Nephron progenitor cell (in vitro differentiated cells): ENCODE measurements at regions not wholly inside any gene's neighbourhood (a gene's known extent, or its start where the extent isn't known, plus 50 kb on each side); places are given as distances from the start of the nearest gene placed in this dataset.

Source experiments
- DNase-seq: peaks from one replicate; pipeline ENCODE4 v3.0.0; 2021
- H3K27ac Mint-ChIP-seq: 2 replicates; pipeline ENCODE4 v1.8.0; 2021; ENCODE audit warnings: mild to moderate bottlenecking, moderate library complexity, mixed read lengths
- H3K27me3 Mint-ChIP-seq: 2 replicates; pipeline ENCODE4 v1.8.0; 2021; ENCODE audit warnings: mild to moderate bottlenecking, low read depth, mixed read lengths; ENCODE audit not compliant: poor library complexity
- H3K36me3 Mint-ChIP-seq: 2 replicates; pipeline ENCODE4 v1.8.0; 2021; ENCODE audit warnings: low read depth, mixed read lengths
- H3K4me1 Mint-ChIP-seq: 2 replicates; pipeline ENCODE4 v1.8.0; 2021; ENCODE audit warnings: mixed read lengths
- H3K4me3 Mint-ChIP-seq: 2 replicates; pipeline ENCODE4 v1.8.0; 2021; ENCODE audit warnings: mild to moderate bottlenecking, moderate library complexity, mixed read lengths
- H3K9me3 Mint-ChIP-seq: 2 replicates; pipeline ENCODE4 v1.8.0; 2021; ENCODE audit warnings: mild to moderate bottlenecking, moderate library complexity, mixed read lengths
- TF ChIP-seq, protein P1 (sequence below): fragments of 200-600 bp; sonication (generic); IDR thresholded peaks from 2 replicates; pipeline ENCODE4 v1.5.0; 2021; ENCODE audit warnings: antibody characterized with exemption

DNA sequence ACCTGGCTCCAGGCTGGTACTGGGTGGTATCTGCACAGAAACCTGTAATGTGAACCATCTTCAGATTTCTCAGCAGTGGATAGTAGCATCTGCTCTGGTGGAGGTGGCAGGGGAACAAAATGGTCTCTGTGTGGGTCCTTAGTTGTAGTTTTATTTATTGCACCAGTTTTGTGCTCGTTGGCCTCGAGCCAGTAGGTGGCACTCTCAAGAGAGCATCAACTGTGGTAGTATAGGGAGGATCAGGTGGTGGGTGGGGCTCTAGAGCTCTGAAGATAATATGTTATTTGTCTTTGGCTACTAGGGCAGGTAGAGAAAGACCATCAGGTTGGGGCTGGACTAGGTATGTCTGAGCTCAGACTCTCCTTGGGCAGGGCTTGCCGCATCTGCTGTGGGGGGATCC, 254.0 kb upstream of the GPR149 start:
- Mint-ChIP-seq H3K9me3 (peaks cover 20% of the 10 kb centered on the region), H3K27me3 (no peaks in the 10 kb centered on the region), H3K36me3 (peaks cover 13% of the 10 kb centered on the region), H3K4me3 (no peak overlapping the region), H3K4me1 (peaks cover 21% of the 10 kb centered on the region), H3K27ac (peak overlapping the region; percentile 98)
- TF ChIP-seq, protein P1, sequence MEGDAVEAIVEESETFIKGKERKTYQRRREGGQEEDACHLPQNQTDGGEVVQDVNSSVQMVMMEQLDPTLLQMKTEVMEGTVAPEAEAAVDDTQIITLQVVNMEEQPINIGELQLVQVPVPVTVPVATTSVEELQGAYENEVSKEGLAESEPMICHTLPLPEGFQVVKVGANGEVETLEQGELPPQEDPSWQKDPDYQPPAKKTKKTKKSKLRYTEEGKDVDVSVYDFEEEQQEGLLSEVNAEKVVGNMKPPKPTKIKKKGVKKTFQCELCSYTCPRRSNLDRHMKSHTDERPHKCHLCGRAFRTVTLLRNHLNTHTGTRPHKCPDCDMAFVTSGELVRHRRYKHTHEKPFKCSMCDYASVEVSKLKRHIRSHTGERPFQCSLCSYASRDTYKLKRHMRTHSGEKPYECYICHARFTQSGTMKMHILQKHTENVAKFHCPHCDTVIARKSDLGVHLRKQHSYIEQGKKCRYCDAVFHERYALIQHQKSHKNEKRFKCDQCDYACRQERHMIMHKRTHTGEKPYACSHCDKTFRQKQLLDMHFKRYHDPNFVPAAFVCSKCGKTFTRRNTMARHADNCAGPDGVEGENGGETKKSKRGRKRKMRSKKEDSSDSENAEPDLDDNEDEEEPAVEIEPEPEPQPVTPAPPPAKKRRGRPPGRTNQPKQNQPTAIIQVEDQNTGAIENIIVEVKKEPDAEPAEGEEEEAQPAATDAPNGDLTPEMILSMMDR = no peak
- no peak for DNase-seq

DNA sequence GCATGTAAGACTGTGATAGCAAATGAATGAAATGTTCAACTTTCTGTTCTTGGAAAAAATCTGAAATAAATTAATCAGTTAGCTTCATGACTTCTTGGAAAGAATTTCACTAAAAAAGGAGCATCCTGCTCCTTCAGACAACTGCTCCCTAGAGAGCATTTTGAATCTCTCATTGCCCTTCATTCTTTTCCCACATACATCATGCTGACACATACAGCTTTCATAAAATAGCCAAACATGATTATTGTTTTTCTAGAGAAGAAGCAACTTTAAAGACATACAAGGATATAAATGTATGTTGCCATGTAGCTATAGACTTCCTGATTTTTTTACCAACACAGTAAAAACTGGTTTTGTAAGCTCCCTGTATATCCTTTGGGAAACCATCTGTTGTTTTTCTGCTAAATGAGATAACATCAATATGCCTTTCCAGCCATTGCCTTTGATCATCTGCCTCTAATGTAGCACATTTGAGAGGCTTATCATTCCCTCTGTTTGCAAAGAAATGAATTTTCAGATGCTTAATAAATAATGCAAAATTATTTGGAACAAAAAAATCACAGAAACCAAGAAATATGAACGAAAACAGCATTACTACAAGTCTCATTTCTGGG, 248.2 kb upstream of the GPR149 start:
- Mint-ChIP-seq H3K4me1 (peaks cover 17% of the 10 kb centered on the region), H3K27ac (peak overlapping the region; percentile 68), H3K27me3 (no peaks in the 10 kb centered on the region)

DNA sequence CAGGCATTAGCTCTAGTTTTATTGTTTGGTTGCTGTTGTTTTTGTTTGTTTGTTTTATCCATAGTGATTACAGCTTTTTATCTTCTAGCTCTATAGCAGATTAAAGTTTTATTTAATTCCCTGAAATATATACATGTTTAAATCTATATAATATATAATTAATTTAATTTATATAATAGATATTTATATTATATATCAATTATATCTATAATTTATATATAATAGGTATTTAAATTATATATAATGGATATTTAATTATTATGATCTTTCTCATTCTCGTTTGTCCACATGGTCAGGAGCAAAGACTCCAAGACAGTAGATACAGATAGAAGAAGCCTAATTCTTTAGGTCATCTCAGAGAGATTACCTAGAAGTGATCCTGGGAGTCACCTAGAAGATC, 238.8 kb upstream of the GPR149 start:
- peaks cover 8% of the 10 kb centered on the region for H3K4me1 Mint-ChIP-seq

More for the DNA sequence above, 248.2 kb upstream of the GPR149 start:
- peaks cover 9% of the 10 kb centered on the region for H3K9me3 Mint-ChIP-seq
- DNase-seq = no peak
- no peak overlapping the region for H3K4me3 Mint-ChIP-seq
- peaks cover 5% of the 10 kb centered on the region for H3K36me3 Mint-ChIP-seq
- TF ChIP-seq, protein P1 = no peak

DNA sequence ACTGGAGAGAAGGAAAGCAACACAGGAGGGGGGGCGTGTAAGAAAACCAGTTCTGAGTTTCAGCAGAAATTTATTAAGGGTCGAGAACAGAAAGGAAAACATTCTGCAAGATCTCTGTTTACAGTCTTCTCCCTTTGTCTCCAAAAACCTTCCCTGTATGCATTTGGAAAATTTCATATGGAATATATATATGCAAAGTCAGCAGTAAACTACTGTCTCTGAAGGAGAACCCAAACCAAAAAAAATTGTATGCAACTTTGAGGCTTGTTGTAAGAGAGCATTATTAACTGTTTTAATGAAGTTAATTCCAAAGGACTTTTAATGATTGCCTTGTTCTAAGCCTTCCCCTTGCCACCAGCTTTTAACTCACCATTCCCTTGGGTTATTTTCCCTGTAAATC, 238.2 kb upstream of the GPR149 start:
- no peak overlapping the region for H3K4me3 Mint-ChIP-seq
- peaks cover 8% of the 10 kb centered on the region for H3K4me1 Mint-ChIP-seq
- no peak for DNase-seq
- H3K36me3 Mint-ChIP-seq = no peaks in the 10 kb centered on the region
- peaks cover 3% of the 10 kb centered on the region for H3K27me3 Mint-ChIP-seq
- no peaks in the 10 kb centered on the region for H3K9me3 Mint-ChIP-seq
- no peak overlapping the region for H3K27ac Mint-ChIP-seq
- TF ChIP-seq, protein P1 = no peak

More for the DNA sequence above, 238.8 kb upstream of the GPR149 start:
- DNase-seq = no peak
- Mint-ChIP-seq H3K27me3 (peaks cover 3% of the 10 kb centered on the region), H3K27ac (no peak overlapping the region), H3K9me3 (no peaks in the 10 kb centered on the region), H3K36me3 (no peaks in the 10 kb centered on the region), H3K4me3 (no peak overlapping the region)
- TF ChIP-seq, protein P1 = no peak

DNA sequence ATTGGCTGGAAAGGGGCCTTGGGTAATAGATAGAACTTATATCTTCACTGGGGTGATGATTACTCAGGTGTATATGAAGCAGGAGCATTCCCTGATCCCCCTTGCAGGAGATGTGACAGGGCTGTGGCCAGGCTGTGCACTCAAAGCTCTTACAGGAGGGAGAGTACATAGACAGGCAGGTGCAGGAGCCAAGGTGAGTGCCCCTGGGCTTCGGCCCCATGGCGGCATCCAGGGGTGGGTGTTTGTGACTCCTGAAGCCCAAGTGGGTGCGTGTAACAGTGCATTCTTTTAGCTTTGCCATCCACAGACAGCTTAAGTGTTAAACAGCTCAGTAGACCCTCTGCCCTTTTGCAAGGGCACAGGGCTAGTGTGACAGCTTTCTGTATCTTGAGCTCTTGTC, 236.6 kb upstream of the GPR149 start:
- peaks cover 8% of the 10 kb centered on the region for H3K4me1 Mint-ChIP-seq
- no peak for DNase-seq
- H3K9me3 Mint-ChIP-seq = no peaks in the 10 kb centered on the region
- TF ChIP-seq, protein P1 = no peak
- no peaks in the 10 kb centered on the region for H3K36me3 Mint-ChIP-seq
- peak overlapping the region; percentile 44 for H3K27ac Mint-ChIP-seq
- no peak overlapping the region for H3K4me3 Mint-ChIP-seq
- H3K27me3 Mint-ChIP-seq = peaks cover 3% of the 10 kb centered on the region

DNA sequence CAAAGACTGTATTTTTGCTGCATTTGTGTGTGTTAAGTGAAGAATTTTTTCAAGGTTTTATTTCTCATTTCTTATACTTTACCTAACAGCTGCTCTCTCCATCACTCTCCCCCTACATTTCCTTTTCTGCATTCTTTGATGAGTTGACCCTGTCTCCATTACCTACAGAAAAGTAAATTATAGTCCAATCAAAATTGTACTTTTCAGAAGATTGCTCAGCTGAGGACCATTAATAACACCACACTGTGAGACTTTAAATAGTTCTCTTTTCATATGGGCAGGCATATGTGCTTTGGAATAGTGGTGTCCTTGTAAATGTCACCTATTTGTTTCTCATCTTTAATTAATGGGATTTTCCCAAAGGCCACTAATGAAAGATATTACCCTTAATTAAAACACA, 234.7 kb upstream of the GPR149 start:
- no peak overlapping the region for H3K27ac Mint-ChIP-seq
- H3K9me3 Mint-ChIP-seq = no peaks in the 10 kb centered on the region
- no peak overlapping the region for H3K4me3 Mint-ChIP-seq
- H3K27me3 Mint-ChIP-seq = peaks cover 3% of the 10 kb centered on the region
- no peaks in the 10 kb centered on the region for H3K36me3 Mint-ChIP-seq
- TF ChIP-seq, protein P1 = no peak
- no peak for DNase-seq
- peaks cover 8% of the 10 kb centered on the region for H3K4me1 Mint-ChIP-seq
